ENCODE measurements at regions not wholly inside any gene's neighbourhood (a gene's known extent, or its start where the extent isn't known, plus 50 kb on each side); places are given as distances from the start of the nearest gene placed in this dataset.

DNA sequence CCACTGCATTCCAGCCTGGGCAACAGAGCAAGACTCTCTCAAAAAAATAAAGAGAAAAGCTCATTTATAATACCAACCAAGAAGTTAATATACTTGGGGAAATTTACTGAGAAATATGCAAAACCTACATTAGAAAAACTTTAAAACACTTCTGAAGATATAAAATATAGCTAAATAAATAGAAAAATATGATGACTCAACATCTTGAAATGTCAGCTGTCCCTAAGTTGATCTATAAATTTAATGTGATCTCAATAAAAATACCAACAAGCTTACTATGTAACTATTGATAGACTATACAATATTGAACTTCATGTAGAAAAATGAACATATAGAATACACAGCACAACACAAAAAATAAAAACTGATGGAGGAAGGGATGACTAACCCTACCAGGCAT lies 87.5 kb upstream of the INTU start:
- H3K9ac ChIP-seq (ENCODE audit: low read depth, low read length) = no peak overlapping the region
- no peaks in the 10 kb centered on the region for H3K9me3 ChIP-seq (ENCODE audit: control insufficient read depth, insufficient read depth, low read length)
- H3K36me3 ChIP-seq (ENCODE audit: insufficient read depth, low read length) = no peaks in the 10 kb centered on the region
- peaks cover 6% of the 10 kb centered on the region; the same call in 1 of the 2 replicates for H3K4me1 ChIP-seq (ENCODE audit: insufficient read depth, low read length)

DNA sequence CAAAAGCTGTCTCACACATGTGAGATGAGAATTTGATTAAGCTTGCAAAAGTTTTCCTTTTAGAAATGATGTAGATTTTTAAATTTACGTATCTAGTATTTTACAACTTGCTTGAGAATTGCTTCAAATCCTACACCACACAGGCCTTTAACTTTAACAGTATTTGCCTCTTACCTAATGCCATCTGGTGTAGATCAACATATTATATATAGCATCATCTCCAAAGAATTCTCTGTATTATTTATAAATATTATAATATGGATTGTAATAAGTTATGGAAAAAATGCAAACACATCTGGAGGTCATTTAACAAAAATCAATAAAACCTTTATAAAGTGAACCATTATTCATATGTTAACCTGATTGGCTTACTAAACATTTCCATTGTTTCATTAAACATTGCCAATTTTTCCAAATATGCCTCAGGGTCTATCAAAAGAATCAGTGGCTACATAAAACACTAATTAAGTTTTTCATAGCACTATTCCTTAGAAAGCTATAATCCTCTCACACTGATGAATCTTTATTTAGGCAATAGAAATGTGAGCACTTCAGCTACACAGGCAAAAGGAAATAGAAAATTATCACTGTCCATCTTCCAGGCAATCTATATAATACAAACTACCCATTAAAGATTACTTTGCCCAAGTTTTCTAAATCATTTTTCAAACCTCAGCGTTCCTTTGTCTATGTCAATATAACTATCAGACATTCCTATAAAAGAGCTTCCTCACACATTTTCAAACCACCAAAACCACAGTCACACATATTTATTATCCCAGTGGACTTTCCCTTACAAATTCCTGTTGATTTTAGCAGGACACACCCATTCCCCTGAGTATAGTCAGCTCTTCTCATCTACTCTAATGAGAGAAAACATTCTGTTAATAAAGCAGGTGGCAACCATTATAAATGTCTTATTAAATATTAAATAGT lies 83.5 kb upstream of the INTU start:
- H3K36me3 ChIP-seq (ENCODE audit: insufficient read depth, low read length) = no peaks in the 10 kb centered on the region
- H3K9me3 ChIP-seq (ENCODE audit: control insufficient read depth, insufficient read depth, low read length) = 0 out of 2 replicates have a peak, but pooled peaks cover 3% of the 10 kb centered on the region
- H3K9ac ChIP-seq (ENCODE audit: low read depth, low read length) = no peak overlapping the region
- H3K4me1 ChIP-seq (ENCODE audit: insufficient read depth, low read length) = no peaks in the 10 kb centered on the region

DNA sequence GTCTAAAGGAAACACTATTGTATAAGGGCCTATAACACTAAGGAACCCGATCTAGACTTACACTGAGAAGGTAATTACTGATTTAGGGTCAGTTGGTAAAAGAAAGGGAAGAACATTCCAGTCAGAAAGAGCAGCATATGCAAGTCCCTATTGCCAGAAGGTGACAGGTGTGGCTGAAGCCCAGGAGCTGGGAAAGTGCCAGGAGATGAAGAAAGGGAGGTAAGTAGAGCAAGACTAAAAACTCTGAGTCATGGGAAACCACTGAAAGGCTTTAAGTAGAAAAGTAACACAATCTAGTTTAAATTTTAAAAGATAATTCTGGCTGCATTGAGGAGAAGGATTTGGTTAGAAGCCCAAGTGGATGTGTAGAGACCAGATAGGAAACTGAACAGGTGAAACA lies 77.7 kb upstream of the INTU start:
- Histone ChIP-seq H3K9ac (ENCODE audit: low read depth, low read length) (no peak overlapping the region), H3K4me1 (ENCODE audit: insufficient read depth, low read length) (no peaks in the 10 kb centered on the region), H3K9me3 (ENCODE audit: control insufficient read depth, insufficient read depth, low read length) (0 out of 2 replicates have a peak, but pooled peaks cover 3% of the 10 kb centered on the region), H3K36me3 (ENCODE audit: insufficient read depth, low read length) (no peaks in the 10 kb centered on the region)

DNA sequence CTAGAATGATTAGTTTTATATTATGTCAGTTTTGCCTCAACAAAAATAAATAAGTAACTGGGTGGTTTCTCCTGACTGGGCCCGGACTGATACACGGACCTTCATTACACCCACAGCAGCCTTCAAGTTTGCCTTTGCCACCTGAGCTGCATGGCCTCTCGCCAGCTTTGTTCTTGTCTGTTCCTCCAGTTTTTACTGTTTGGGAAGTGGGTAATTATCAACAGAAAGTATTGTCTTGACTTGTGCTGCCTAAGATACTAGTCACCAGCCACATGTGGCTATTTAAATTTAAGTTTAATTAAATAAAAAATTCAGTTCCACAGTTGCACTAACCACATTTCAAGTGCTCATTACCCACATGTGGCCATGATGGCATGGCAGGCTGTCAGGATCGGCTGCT lies 74.7 kb upstream of the INTU start:
- Histone ChIP-seq H3K4me1 (ENCODE audit: insufficient read depth, low read length) (no peaks in the 10 kb centered on the region), H3K9me3 (ENCODE audit: control insufficient read depth, insufficient read depth, low read length) (no peaks in the 10 kb centered on the region), H3K36me3 (ENCODE audit: insufficient read depth, low read length) (no peaks in the 10 kb centered on the region), H3K9ac (ENCODE audit: low read depth, low read length) (no peak overlapping the region)

DNA sequence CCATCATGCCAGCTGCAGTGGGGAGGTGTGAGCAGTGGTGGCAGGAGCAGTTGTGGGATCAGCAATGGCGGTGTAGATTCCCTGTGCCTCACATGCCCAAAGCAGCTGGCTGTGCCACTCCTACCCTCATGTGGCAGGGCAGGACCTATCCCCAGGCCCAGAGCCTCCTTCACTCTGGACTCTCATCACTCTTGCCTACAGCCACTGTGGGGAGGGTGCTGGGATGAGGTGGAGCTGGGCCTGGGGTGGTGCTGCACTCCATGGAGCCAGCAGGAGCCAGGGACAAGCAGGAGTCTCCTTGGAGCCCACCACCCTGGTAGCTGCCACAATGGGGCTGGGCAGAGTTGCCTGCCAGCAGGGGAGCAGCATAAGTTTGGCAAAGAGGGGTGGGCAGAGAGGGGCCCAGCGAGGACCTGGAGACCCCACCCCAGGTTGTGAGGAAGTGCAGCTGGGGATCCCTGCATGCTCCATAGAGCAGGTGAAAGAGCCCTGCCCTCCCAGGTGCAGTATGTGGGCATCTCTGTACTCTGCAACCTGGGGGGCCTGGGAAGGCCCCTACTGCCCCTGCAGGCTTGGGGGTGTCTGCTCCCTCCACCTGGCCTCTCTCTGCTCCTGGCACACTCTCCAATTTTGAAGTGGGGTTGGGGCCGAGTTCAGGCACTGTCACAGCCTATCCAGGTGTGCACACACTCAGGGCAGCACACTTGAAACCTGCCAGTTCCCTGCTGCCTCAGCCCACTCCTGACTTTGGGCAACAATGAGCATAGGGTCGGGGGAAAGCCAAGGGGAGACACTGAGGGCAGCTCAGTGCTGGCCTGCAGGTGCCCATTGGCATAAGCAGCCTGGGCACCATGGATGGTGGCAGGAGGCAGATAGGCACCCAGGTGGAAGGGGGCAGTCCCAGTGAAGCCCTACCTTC lies 74.0 kb upstream of the INTU start:
- Histone ChIP-seq H3K9me3 (ENCODE audit: control insufficient read depth, insufficient read depth, low read length) (no peaks in the 10 kb centered on the region), H3K4me1 (ENCODE audit: insufficient read depth, low read length) (no peaks in the 10 kb centered on the region), H3K36me3 (ENCODE audit: insufficient read depth, low read length) (no peaks in the 10 kb centered on the region), H3K9ac (ENCODE audit: low read depth, low read length) (no peak overlapping the region)

DNA sequence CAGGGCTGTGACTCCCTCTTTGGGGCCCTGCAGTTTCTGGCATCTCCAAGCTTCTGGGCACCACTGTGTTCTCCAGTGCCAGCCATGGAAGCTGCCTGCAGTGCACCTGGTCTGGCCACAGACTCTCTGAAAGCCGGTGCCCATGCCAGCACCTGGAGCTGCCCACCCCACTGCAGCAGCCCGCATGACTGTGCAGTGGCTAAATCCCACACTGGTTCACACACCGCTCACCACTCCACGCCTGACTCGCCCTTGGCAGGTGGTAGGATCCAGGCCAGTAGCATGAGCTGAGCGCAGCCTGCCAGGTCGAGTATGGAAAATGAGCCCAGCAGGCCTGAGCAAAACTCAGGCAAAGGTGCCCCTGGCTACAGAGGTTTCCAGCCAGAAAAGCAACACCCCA lies 72.8 kb upstream of the INTU start:
- Histone ChIP-seq H3K4me1 (ENCODE audit: insufficient read depth, low read length) (no peaks in the 10 kb centered on the region), H3K36me3 (ENCODE audit: insufficient read depth, low read length) (no peaks in the 10 kb centered on the region), H3K9me3 (ENCODE audit: control insufficient read depth, insufficient read depth, low read length) (no peaks in the 10 kb centered on the region), H3K9ac (ENCODE audit: low read depth, low read length) (no peak overlapping the region)

DNA sequence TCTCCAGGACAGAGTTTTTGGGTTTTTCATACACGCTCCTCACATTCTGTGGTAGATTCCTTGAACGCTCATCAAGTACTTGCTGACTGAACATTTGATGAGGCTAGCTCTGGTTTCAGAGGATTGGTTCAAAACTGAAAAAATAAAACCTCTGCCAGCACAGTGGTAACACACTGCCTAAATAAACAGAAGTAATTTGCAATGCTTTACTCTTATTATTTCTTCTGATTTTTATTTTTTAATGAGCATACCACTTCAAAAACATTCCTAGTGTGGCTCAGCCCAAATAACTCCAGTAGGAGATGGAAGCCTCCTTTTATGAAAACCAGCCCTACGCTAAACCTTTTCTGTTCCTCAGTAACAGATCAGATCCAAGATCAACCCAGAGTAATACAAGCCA lies 72.0 kb upstream of the INTU start:
- no peak overlapping the region for H3K9ac ChIP-seq (ENCODE audit: low read depth, low read length)
- H3K9me3 ChIP-seq (ENCODE audit: control insufficient read depth, insufficient read depth, low read length) = no peaks in the 10 kb centered on the region
- no peaks in the 10 kb centered on the region for H3K4me1 ChIP-seq (ENCODE audit: insufficient read depth, low read length)
- H3K36me3 ChIP-seq (ENCODE audit: insufficient read depth, low read length) = no peaks in the 10 kb centered on the region

DNA sequence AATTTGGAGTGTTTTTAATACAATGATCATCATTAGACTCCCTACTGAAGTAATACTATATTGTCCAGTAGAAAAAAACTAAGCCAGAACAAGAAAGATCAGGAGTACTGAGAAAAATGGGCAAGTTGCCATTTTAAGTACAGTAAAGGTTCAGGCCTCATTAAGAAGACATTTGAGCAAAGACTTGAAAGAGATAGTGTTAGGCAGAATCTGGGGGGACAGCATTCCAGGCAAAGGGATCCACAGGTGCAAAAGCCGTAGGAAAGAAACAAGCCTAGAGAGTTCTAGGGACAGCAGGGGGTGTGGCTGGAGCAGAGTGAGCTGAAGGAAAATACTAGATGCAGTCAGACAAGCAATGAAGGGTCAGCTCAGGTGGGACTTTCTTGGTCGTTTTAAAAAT lies 58.1 kb upstream of the INTU start:
- Histone ChIP-seq H3K4me1 (ENCODE audit: insufficient read depth, low read length) (no peaks in the 10 kb centered on the region), H3K9me3 (ENCODE audit: control insufficient read depth, insufficient read depth, low read length) (no peaks in the 10 kb centered on the region), H3K9ac (ENCODE audit: low read depth, low read length) (no peak overlapping the region), H3K36me3 (ENCODE audit: insufficient read depth, low read length) (no peaks in the 10 kb centered on the region)

DNA sequence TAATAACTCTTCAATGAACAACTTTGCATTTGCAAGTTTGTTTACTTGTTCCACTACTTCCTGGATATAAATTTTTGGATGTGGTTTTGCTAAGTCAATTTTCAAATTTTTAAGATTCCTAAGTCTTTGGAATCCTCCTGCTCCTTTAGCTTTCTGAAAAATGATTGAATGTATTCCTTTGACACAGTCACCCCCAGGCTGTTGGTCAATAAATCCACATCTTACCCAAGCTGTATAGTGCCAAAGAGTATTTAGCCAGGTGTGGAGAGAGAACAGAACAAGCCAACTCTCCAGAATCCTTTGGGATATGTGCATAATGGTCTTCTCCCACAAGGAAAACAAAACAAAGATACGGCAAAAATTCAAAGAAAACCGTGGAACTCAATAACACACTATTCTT lies 56.9 kb upstream of the INTU start:
- H3K36me3 ChIP-seq (ENCODE audit: insufficient read depth, low read length) = no peaks in the 10 kb centered on the region
- no peaks in the 10 kb centered on the region for H3K9me3 ChIP-seq (ENCODE audit: control insufficient read depth, insufficient read depth, low read length)
- no peaks in the 10 kb centered on the region for H3K4me1 ChIP-seq (ENCODE audit: insufficient read depth, low read length)
- no peak overlapping the region for H3K9ac ChIP-seq (ENCODE audit: low read depth, low read length)

DNA sequence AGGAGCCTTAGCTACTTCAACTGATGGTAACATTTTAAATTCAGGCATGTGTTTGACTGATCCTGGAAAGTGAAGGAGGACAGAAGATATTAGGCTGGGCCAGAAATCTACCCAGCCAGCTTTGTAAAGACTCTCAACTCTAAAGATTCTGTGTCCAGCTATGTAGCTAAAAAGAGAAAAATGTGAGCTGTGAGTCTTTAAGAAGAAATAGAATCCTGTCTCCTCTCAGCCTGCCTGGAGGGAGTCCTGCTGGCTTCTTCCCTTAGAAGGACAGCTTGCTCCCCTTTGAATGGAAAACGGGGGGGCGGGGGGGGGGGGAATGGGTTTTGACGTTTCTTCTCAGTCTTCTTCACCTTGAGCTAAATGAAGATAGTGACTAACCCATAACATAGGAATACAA lies 54.3 kb upstream of the INTU start:
- Histone ChIP-seq H3K9ac (ENCODE audit: low read depth, low read length) (no peak overlapping the region), H3K4me1 (ENCODE audit: insufficient read depth, low read length) (no peaks in the 10 kb centered on the region)

DNA sequence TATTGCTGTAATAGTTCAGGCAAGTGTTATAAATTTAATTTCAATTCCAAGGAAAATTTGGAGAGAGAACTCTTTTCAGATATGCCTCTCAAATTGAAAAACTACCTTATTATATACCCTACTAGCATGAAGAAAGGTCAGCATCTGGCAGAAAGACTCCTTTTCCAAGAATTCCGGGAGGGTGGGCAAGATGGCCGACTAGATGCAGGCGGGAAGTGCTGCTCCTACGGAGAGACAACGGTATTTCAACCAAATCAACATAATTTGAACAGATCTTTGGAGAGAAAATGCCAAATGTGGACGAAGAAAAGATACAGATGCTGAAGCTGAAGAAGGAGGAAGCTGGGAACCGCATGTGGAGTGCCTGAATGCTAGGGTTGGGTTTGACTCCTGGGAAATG lies 53.8 kb upstream of the INTU start:
- H3K9ac ChIP-seq (ENCODE audit: low read depth, low read length) = no peak overlapping the region
- no peaks in the 10 kb centered on the region for H3K4me1 ChIP-seq (ENCODE audit: insufficient read depth, low read length)
- 0 out of 2 replicates have a peak, but pooled peaks cover 2% of the 10 kb centered on the region for H3K9me3 ChIP-seq (ENCODE audit: control insufficient read depth, insufficient read depth, low read length)
- H3K36me3 ChIP-seq (ENCODE audit: insufficient read depth, low read length) = no peaks in the 10 kb centered on the region

More for the DNA sequence above, 54.3 kb upstream of the INTU start:
- H3K36me3 ChIP-seq (ENCODE audit: insufficient read depth, low read length) = no peaks in the 10 kb centered on the region
- 0 out of 2 replicates have a peak, but pooled peaks cover 2% of the 10 kb centered on the region for H3K9me3 ChIP-seq (ENCODE audit: control insufficient read depth, insufficient read depth, low read length)

DNA sequence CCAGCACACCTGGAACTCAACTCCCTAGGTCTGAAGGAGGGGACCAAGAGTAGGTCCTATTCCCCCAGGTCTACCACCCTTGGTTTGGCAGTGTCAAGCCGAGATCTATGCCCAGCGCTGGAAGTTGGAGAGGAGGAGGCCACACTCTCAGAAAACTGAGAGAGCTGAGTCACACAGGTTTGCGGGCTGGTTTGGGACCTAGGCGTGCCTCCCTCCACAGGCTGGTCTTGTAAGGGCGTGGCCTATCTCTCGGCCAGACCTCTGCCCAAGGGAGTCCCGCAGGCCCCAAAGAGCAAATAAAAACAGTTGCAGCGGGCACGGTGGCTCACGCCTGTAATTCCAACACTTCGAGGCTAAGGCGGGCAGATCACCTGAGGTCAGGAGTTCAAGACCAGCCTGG lies 52.9 kb upstream of the INTU start:
- 0 out of 2 replicates have a peak, but pooled peaks cover 2% of the 10 kb centered on the region for H3K9me3 ChIP-seq (ENCODE audit: control insufficient read depth, insufficient read depth, low read length)
- no peak overlapping the region for H3K9ac ChIP-seq (ENCODE audit: low read depth, low read length)
- H3K36me3 ChIP-seq (ENCODE audit: insufficient read depth, low read length) = no peaks in the 10 kb centered on the region
- no peaks in the 10 kb centered on the region for H3K4me1 ChIP-seq (ENCODE audit: insufficient read depth, low read length)

DNA sequence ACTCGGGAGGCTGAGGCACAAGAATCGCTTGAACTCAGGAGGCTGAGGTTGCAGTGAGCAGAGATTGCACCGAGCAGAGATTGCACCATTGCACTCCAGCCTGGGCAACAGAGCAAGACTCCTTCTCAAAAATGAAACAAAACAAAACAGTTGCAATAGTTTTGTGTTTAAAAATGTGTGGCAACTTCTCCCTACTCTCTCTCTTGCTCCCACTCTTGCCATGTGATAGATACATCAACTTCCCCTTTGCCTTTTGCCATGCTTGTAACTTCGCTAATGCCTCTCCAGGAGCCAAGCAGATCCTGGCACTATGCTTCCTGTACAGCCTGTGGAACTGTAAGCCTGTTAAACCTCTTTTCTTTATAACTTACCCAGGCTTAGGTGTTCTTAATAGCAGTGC lies 52.5 kb upstream of the INTU start:
- Histone ChIP-seq H3K36me3 (ENCODE audit: insufficient read depth, low read length) (no peaks in the 10 kb centered on the region), H3K4me1 (ENCODE audit: insufficient read depth, low read length) (no peaks in the 10 kb centered on the region), H3K9ac (ENCODE audit: low read depth, low read length) (no peak overlapping the region), H3K9me3 (ENCODE audit: control insufficient read depth, insufficient read depth, low read length) (0 out of 2 replicates have a peak, but pooled peaks cover 2% of the 10 kb centered on the region)

DNA sequence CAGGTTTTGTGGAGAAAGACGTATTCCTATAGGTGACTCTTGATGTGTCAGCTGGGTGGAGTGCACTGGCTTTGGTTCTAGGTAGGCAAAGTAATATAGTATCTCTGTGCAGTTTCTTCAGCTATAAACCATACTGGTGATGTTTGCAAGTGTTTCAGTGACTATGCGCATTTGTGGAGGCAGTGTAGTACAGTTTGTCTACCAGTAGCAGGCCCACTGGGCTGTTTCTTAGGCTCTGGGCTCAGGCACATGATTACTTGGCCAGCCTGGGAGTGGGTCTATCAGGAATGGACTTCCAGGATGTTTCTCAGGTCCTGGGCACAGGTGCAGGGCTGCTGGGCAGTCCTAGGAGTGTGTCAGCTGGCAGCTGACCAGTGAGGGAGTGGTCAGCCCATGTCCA lies 51.9 kb upstream of the INTU start:
- Histone ChIP-seq H3K9me3 (ENCODE audit: control insufficient read depth, insufficient read depth, low read length) (0 out of 2 replicates have a peak, but pooled peaks cover 2% of the 10 kb centered on the region), H3K36me3 (ENCODE audit: insufficient read depth, low read length) (no peaks in the 10 kb centered on the region), H3K9ac (ENCODE audit: low read depth, low read length) (no peak overlapping the region), H3K4me1 (ENCODE audit: insufficient read depth, low read length) (no peaks in the 10 kb centered on the region)

Measured in ES-I3 (cell line).